H1 (cell line): ENCODE measurements at regions not wholly inside any gene's neighbourhood (a gene's known extent, or its start where the extent isn't known, plus 50 kb on each side); places are given as distances from the start of the nearest gene placed in this dataset.

ENCODE experiments used
- CTCF ChIA-PET: fragments of 300-600 bp; sonication (Branson Sonifier 250); formaldehyde crosslinking; loops from one replicate; lab custom pipeline; 2021; ENCODE audit not compliant: partially characterized antibody; lab: Charles Lee
- POLR2A ChIA-PET: fragments of 300-600 bp; sonication (Branson Sonifier 250); formaldehyde crosslinking; loops from one replicate; lab custom pipeline; 2021; ENCODE audit warnings: inconsistent platforms; ENCODE audit not compliant: partially characterized antibody; lab: Charles Lee
- DNase-seq, 2 experiments: peaks; one replicate each; pipeline versions ENCODE4 v3.0.0 to v3.0.0-alpha.2; 2010 to 2022; ENCODE audit warnings: low spot score in 2 of 2, low read depth in 1 of 2, mixed read lengths in 1 of 2
- FAIRE-seq: peaks from 2 replicates; lab custom pipeline; 2011; peaks lifted over from hg19 to GRCh38; lab: Jason Lieb, UNC
- H2AFZ ChIP-seq: 2 replicates; pipeline ENCODE4 v1.8.1; 2012; ENCODE audit warnings: low read length, inconsistent platforms
- H2AK5ac ChIP-seq: 2 replicates; pipeline ENCODE4 v1.6.1; 2013; ENCODE audit warnings: low read depth, low read length
- H2BK120ac ChIP-seq: replicated peaks from 2 replicates; pipeline ENCODE3; 2013; ENCODE audit warnings: low read depth, low read length, inconsistent platforms
- H2BK12ac ChIP-seq: 2 replicates; pipeline ENCODE4 v1.6.1; 2013; ENCODE audit warnings: low read depth, low read length
- H2BK15ac ChIP-seq: 2 replicates; pipeline ENCODE4 v1.6.1; 2013; ENCODE audit warnings: low read length
- H2BK20ac ChIP-seq: 2 replicates; pipeline ENCODE4 v1.6.1; 2013; ENCODE audit warnings: low read length
- H2BK5ac ChIP-seq: 2 replicates; pipeline ENCODE4 v1.6.1; 2013; ENCODE audit warnings: low read depth, low read length
- H3K14ac ChIP-seq: 2 replicates; pipeline ENCODE4 v1.6.1; 2013; ENCODE audit warnings: inconsistent platforms; ENCODE audit not compliant: insufficient read length
- H3K18ac ChIP-seq: 2 replicates; pipeline ENCODE4 v1.6.1; 2013; ENCODE audit warnings: low read length; ENCODE audit errors: extremely low read depth
- H3K23ac ChIP-seq: 2 replicates; pipeline ENCODE4 v1.6.1; 2013; ENCODE audit warnings: inconsistent platforms; ENCODE audit not compliant: insufficient read length
- H3K23me2 ChIP-seq: 2 replicates; pipeline ENCODE4 v1.6.1; 2013; ENCODE audit warnings: low read depth, low read length
- H3K27ac ChIP-seq: 2 replicates; pipeline ENCODE4 v1.6.1; 2011; ENCODE audit warnings: low read depth, low read length, inconsistent platforms
- H3K27me3 ChIP-seq, 4 experiments: replicated peaks in 1 of 4; 1 replicate in 1 of 4; 2 replicates in 3 of 4; pipeline versions ENCODE4 v1.6.1 to v1.8.1; 2011 to 2013; ENCODE audit warnings: low read length in 3 of 4, mild to moderate bottlenecking in 3 of 4, inconsistent platforms in 2 of 4, mixed read lengths in 2 of 4, moderate library complexity in 1 of 4; ENCODE audit not compliant: control insufficient read depth in 3 of 4, insufficient read depth in 3 of 4; ENCODE audit errors: extremely low read depth in 1 of 4
- H3K36me3 ChIP-seq, 4 experiments: 2 replicates each; pipeline versions ENCODE4 v1.6.1 to v1.8.1; 2011 to 2013; ENCODE audit warnings: mild to moderate bottlenecking in 4 of 4, low read length in 3 of 4, moderate library complexity in 2 of 4, control low read depth in 1 of 4, inconsistent platforms in 1 of 4; ENCODE audit not compliant: insufficient read depth in 4 of 4, control insufficient read depth in 2 of 4
- H3K4ac ChIP-seq: replicated peaks from 2 replicates; pipeline ENCODE3; 2013; ENCODE audit warnings: low read length, low read depth, mixed read lengths, inconsistent platforms; ENCODE audit not compliant: insufficient read length
- H3K4me1 ChIP-seq, 4 experiments: replicated peaks in 1 of 4; 1 replicate in 1 of 4; 2 replicates in 3 of 4; pipeline versions ENCODE4 v1.6.1 to v1.8.1; 2011 to 2013; ENCODE audit warnings: low read length in 3 of 4, inconsistent platforms in 2 of 4, mixed read lengths in 1 of 4; ENCODE audit not compliant: insufficient read depth in 4 of 4, control insufficient read depth in 3 of 4
- H3K4me2 ChIP-seq, 2 experiments: 2 replicates each; pipeline versions ENCODE4 v1.6.1 to v1.8.1; 2011 to 2013; ENCODE audit warnings: low read depth in 2 of 2, low read length in 2 of 2, control low read depth in 1 of 2, inconsistent platforms in 1 of 2, mild to moderate bottlenecking in 1 of 2; ENCODE audit not compliant: insufficient read depth in 1 of 2
- H3K4me3 ChIP-seq, 4 experiments: fragments of 200-600, 300-600 bp in 1 of 4; sonication (generic), shearing (Covaris generic), sonication (Bioruptor Twin) in 1 of 4; 2 replicates each; pipeline versions ENCODE4 v1.5.1 to v1.8.1; 2011 to 2016; ENCODE audit warnings: low read length in 4 of 4, low read depth in 3 of 4, control low read depth in 2 of 4, inconsistent platforms in 2 of 4, mild to moderate bottlenecking in 2 of 4, mixed read lengths in 1 of 4, moderate library complexity in 1 of 4; ENCODE audit not compliant: insufficient read depth in 2 of 4; ENCODE audit errors: extremely low read depth in 1 of 4
- H3K56ac ChIP-seq: replicated peaks from 2 replicates; pipeline ENCODE3; 2013; ENCODE audit warnings: low read depth, mild to moderate bottlenecking, mixed read lengths, low read length, inconsistent platforms; ENCODE audit not compliant: insufficient read length
- H3K79me1 ChIP-seq: 2 replicates; pipeline ENCODE4 v1.6.1; 2013; ENCODE audit warnings: low read depth, low read length, control low read depth
- H3K79me2 ChIP-seq, 2 experiments: 2 replicates each; pipeline versions ENCODE4 v1.6.1 to v1.8.1; 2012 to 2013; ENCODE audit warnings: low read length in 2 of 2, mild to moderate bottlenecking in 2 of 2, inconsistent platforms in 1 of 2; ENCODE audit not compliant: insufficient read depth in 2 of 2, control insufficient read depth in 1 of 2
- H3K9ac ChIP-seq, 4 experiments: replicated peaks in 1 of 4; 1 replicate in 1 of 4; 2 replicates in 3 of 4; pipeline versions ENCODE4 v1.6.1 to v1.8.1; 2011 to 2013; ENCODE audit warnings: low read depth in 3 of 4, low read length in 3 of 4, control low read depth in 2 of 4, mild to moderate bottlenecking in 2 of 4, moderate library complexity in 2 of 4, inconsistent platforms in 1 of 4; ENCODE audit errors: extremely low read depth in 1 of 4
- H3K9me3 ChIP-seq, 2 experiments: 2 replicates each; pipeline versions ENCODE4 v1.6.1 to v1.8.1; 2012 to 2013; ENCODE audit warnings: mild to moderate bottlenecking in 2 of 2, moderate library complexity in 2 of 2, control low read depth in 1 of 2, inconsistent platforms in 1 of 2, low read depth in 1 of 2, low read length in 1 of 2, mixed read lengths in 1 of 2; ENCODE audit not compliant: insufficient read depth in 2 of 2
- H4K20me1 ChIP-seq, 2 experiments: replicated peaks in 1 of 2; 2 replicates each; pipeline versions ENCODE3 to v1.8.1; 2011 to 2013; ENCODE audit warnings: inconsistent platforms in 2 of 2, low read length in 2 of 2, mild to moderate bottlenecking in 1 of 2; ENCODE audit not compliant: insufficient read depth in 2 of 2, control insufficient read depth in 1 of 2
- H4K5ac ChIP-seq: 2 replicates; pipeline ENCODE4 v1.6.1; 2013; ENCODE audit warnings: low read length, low read depth, mixed read lengths, inconsistent platforms; ENCODE audit not compliant: insufficient read length
- H4K8ac ChIP-seq: 2 replicates; pipeline ENCODE4 v1.8.0; 2013; ENCODE audit warnings: mild to moderate bottlenecking, moderate library complexity, low read length, inconsistent platforms; ENCODE audit not compliant: insufficient read depth; ENCODE audit errors: extremely low read depth
- H4K91ac ChIP-seq: replicated peaks from 2 replicates; pipeline ENCODE3; 2013; ENCODE audit warnings: low read length, mixed read lengths, inconsistent platforms; ENCODE audit not compliant: insufficient read length
- ASH2L ChIP-seq: fragments of 200-600, 300-600 bp; sonication (generic); IDR thresholded peaks from one replicate; pipeline ENCODE4 v1.7.1; 2017; ENCODE audit warnings: low read length
- ATF2 ChIP-seq: IDR thresholded peaks from 2 replicates; pipeline ENCODE4 v1.6.1; 2012; ENCODE audit warnings: low read length, inconsistent platforms
- ATF3 ChIP-seq: IDR thresholded peaks from 2 replicates; pipeline ENCODE4 v1.6.1; 2011; ENCODE audit warnings: low read depth, mild to moderate bottlenecking, low read length; ENCODE audit not compliant: insufficient read depth
- RXRA ChIP-seq: IDR thresholded peaks from 2 replicates; pipeline ENCODE4 v1.6.1; 2011; ENCODE audit warnings: low read depth, mild to moderate bottlenecking, low read length, moderate library complexity; ENCODE audit not compliant: insufficient read depth
- TAF1 ChIP-seq: IDR thresholded peaks from 2 replicates; pipeline ENCODE4 v1.6.1; 2011; ENCODE audit warnings: mild to moderate bottlenecking, low read depth, low read length
- TEAD4 ChIP-seq: IDR thresholded peaks from 2 replicates; pipeline ENCODE4 v1.6.1; 2012; ENCODE audit warnings: low read depth, low read length, inconsistent platforms, mixed read lengths

- Histone ChIP-seq H3K79me1 (no peaks in the 10 kb centered on the region), H4K5ac (no peak overlapping the region), H3K9ac (no peak overlapping the region), H3K18ac (no peak overlapping the region), H3K4ac (no peak overlapping the region), H2BK120ac (no peak overlapping the region), H2AK5ac (no peak overlapping the region), H3K23ac (no peak overlapping the region), H2BK5ac (no peak overlapping the region), H3K56ac (no peak overlapping the region), H3K79me2 (no peaks in the 10 kb centered on the region), H2BK12ac (no peak overlapping the region), H3K27ac (no peak overlapping the region), H3K4me2 (no peak overlapping the region), H2AFZ (no peak overlapping the region), H3K14ac (no peak overlapping the region), H3K9me3 (no peaks in the 10 kb centered on the region), H3K23me2 (no peaks in the 10 kb centered on the region), H3K27me3 (no peaks in the 10 kb centered on the region), H3K4me1 (no peaks in the 10 kb centered on the region), H4K20me1 (no peaks in the 10 kb centered on the region), H3K36me3 (no peaks in the 10 kb centered on the region), H4K91ac (no peak overlapping the region), H4K8ac (no peak overlapping the region), H2BK15ac (no peak overlapping the region), H3K4me3 (no peak overlapping the region), H2BK20ac (no peak overlapping the region)
- TF ChIP-seq TAF1 (no peak), TEAD4 (no peak), ASH2L (no peak), ATF3 (no peak), ATF2 (no peak), RXRA (no peak)
- ChIA-PET CTCF (no interaction called here), POLR2A (no interaction called here)
- no peak for DNase-seq
- no peak for FAIRE-seq
Measured at GRCh38 chr2:166676716-166677115, 182.7 kb upstream of the SCN7A start.
